Retinal pigment epithelial cell (primary cell): ENCODE measurements at regions not wholly inside any gene's neighbourhood (a gene's known extent, or its start where the extent isn't known, plus 50 kb on each side); places are given as distances from the start of the nearest gene placed in this dataset.
"Not testable (repeated sequence)": the region's sequence is repeated elsewhere in the genome, so short reads cannot be mapped to it uniquely, and the experiment has no call there.

ENCODE experiments used
- DNase-seq: peaks from one replicate; pipeline ENCODE4 v3.0.0-alpha.2; 2010; ENCODE audit warnings: low read depth
- H3K4me3 ChIP-seq: 2 replicates; pipeline ENCODE4 v1.5.1; 2011; ENCODE audit warnings: mild to moderate bottlenecking, low read length, control low read depth, moderate library complexity
- TF ChIP-seq, protein P1 (sequence below): conservative IDR thresholded peaks from 2 replicates; pipeline ENCODE4 v1.5.1; 2011; ENCODE audit warnings: low read depth, low read length, control low read depth, inconsistent platforms

DNA sequence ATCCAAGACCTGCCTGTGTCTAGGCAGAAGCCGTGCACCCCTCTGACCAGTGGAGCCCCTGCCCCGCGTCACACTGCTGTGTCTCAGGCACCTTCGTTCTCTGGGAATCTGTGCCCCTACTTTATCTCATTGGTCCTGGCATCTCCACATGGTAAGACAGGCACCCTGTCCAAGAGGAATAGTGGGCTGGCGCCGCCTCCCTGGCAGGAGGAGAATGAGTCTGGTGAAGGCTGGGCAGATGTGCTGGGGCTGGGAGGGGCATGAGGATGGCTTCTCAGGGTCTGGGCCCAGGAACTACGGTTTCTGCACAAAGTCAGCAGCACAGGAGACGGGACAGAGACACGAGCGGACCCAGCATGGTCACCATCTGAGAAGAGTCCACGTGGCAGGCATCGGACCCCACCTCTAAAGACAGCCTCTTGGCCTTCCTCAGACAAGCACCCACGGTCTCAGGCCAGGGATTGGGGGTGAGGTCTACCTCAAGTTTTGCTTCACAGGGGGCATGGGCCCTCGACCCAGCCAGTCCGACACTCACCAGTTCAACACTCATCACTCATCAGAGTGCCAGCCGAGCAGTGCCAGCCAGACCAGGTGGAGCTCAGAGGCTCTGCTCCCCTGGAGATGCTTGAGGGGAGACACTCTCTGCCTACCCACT lies 306.7 kb downstream of the ADGRD1 start:
- H3K4me3 ChIP-seq, result no peak overlapping the region
- no peak for DNase-seq
- TF ChIP-seq, protein P1, sequence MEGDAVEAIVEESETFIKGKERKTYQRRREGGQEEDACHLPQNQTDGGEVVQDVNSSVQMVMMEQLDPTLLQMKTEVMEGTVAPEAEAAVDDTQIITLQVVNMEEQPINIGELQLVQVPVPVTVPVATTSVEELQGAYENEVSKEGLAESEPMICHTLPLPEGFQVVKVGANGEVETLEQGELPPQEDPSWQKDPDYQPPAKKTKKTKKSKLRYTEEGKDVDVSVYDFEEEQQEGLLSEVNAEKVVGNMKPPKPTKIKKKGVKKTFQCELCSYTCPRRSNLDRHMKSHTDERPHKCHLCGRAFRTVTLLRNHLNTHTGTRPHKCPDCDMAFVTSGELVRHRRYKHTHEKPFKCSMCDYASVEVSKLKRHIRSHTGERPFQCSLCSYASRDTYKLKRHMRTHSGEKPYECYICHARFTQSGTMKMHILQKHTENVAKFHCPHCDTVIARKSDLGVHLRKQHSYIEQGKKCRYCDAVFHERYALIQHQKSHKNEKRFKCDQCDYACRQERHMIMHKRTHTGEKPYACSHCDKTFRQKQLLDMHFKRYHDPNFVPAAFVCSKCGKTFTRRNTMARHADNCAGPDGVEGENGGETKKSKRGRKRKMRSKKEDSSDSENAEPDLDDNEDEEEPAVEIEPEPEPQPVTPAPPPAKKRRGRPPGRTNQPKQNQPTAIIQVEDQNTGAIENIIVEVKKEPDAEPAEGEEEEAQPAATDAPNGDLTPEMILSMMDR, result no peak

DNA sequence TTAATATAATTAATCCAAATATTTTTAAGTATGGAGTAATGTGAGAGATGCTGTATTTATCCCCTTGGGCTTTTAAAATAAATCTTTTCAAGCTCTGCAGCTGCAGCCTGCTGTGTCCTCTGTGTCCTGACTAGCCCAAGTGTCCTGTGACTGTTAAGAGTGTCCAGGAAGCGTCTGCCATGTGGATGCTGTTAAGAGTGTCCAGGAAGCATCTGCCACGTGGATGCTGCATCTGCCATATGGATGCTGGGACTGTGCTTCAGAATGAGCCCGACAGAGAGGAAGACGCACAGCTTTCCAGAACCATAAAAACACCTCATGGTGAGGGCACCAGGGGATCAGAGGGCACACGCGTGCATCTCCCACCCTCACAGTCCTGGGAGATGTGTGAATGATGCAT lies 307.2 kb downstream of the ADGRD1 start:
- TF ChIP-seq, protein P1, result no peak
- no peak for DNase-seq
- no peak overlapping the region for H3K4me3 ChIP-seq

DNA sequence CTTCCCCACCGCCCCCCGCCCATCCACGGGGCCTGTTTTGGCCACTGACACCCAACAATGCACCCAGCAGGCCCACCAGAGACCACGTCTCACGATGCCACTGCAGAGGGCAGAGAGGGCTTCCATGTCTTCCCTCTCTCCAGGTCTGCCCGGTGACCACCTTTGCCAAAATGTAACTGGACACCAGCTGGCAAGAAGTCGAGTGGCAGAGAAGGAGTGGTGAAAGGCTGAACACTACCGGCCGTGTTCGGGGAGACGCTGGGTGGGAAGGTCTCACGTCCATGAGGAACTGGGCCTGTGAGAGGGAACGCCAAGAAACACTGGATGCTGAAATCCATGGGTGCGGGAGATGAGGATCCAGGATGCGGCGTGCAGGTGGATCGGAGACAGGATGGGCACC lies 308.2 kb downstream of the ADGRD1 start:
- DNase-seq, result no peak
- TF ChIP-seq, protein P1, result no peak
- no peak overlapping the region for H3K4me3 ChIP-seq

DNA sequence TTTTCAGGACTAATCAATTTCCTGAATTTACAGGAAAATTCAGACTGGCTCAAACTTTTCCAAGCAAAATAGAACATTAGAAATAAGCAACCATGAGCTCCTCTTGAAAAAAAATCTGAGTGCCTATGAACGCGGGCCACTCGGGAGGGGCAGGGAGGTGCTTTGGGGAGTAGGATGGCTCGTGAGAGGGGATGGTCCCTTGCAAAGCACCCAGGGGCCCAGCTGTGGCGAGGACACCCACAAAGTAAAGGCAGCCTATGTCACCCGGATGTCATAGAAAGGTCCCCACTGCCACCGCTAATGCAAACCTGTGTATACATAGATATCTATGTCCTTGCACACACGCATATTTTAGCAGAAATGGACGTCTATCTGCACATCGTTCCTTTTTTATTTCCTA lies 309.9 kb downstream of the ADGRD1 start:
- H3K4me3 ChIP-seq, result no peak overlapping the region
- TF ChIP-seq, protein P1, result no peak
- DNase-seq, result no peak

DNA sequence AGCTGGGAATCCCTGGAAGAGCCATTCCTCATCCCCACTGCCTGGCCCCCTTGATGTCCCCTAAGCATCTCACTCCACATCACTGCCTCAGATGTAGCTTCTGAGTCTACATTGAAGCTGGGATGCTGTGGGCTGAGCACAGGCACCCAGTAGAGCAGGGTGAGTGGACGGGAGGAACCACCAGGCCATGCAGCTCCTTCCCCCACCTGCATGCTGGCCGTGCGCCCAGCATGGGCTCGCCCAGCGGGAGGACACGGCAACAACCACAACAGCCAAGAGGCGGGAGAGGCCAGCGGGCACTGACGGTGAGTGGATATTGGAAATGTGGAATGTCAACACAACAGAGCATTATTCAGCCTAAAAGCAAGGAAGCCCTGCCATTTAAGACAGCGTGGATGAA lies 310.9 kb downstream of the ADGRD1 start:
- no peak overlapping the region for H3K4me3 ChIP-seq
- TF ChIP-seq, protein P1, result no peak
- no peak for DNase-seq

DNA sequence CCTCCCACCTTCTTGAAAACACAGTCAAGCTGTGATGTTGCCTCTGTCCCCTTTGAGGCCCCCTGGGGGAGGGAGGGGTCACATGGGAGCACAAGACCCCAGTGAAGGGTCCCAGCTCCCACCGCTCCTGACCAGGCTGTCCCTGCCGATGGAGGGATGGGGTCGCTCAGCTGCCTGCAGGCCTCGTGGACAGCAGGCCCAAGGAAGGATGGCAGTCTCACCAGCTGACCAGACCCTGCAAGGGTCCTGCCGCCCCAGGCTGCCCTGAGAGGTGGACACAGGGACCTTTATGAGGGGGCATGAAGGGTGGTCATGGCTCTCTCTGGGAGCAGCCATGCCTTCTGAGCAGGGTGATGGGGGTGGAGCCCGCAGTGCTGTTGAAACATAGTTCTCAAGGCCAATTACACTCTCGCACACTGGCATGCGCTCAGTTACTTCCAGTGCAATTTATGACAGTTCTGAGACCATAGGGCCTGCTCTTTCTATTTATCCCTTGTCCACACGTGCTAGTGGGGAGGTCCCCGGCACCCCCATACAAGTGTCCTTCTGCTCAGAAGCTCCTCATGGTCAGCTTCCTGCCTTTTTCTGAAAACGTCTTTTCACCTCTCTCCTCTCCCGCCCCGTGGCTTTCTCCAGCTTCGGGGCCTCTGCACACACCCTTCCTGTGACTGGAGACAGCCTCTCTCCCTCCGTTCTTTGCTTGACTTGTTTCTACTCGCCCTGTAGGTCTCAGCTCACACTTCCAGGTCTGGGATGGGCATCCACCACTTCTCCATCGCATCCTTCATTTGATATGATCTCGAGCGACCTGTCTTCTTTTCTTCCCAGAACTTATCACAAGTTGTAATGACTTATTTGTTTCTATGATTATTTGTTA lies 313.1 kb downstream of the ADGRD1 start:
- H3K4me3 ChIP-seq, result no peak overlapping the region
- DNase-seq, result no peak
- TF ChIP-seq, protein P1, result no peak

DNA sequence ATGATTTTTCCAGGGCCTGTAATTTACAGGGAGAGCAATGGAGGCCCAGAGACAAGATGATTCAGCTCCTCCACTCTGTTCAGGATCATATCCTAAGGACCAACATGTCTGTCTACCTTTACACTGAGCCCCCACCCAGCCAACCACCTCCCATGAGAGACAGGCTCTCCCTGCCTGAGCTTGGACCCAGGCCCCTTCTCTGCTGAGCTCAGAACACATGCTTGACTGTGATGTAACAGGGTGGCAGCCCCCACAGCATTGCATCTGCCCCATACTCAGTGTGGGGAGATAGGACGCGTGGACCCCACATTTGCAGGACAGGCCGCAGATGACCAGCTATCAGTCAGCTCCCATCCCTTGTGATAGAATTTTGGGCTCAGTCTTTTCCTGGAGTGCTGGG lies 313.9 kb downstream of the ADGRD1 start:
- no peak for DNase-seq
- TF ChIP-seq, protein P1, result no peak
- H3K4me3 ChIP-seq, result no peak overlapping the region

DNA sequence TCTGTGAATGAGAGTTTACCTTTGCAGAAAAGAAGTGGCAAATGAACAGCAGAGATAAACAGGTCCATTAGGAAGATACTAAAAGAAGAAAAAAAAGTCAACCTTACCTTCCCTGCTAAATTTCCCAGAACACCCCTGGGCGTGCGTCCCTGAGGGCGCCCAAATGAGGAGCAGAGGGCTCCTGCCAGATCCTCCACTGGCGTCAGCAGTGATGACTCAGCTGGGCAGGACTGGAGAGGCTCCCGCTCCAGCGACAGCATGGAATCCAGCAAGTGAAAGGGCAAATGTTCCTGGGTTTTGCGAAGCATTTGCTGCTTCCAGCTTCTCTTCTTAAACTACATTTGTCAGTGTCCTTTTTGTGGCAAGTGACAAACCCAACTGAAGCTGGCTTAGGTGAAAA lies 314.4 kb downstream of the ADGRD1 start:
- DNase-seq, H3K4me3 ChIP-seq: not testable (repeated sequence)

DNA sequence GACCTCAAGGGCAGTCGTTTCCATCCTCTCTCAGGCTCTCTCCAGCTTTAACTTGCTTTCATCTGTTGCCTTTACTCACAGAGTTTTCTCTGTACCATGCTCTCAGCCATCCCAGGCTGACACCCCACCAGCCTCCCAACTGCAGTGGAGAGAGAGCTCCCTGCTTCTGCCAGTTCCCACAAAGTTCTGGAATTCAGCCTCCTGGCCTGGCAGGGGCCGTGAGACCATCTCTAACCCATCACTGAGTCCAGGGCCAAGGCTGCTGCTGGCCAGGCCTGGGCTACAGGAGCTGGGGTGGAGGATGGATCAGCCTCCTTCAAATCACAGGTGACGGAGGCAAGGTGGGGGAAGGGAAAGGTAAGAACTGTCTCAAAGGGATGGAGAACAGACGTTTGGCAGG lies 314.9 kb downstream of the ADGRD1 start:
- H3K4me3 ChIP-seq, DNase-seq: not testable (repeated sequence)
